AG09309 (cell line): ENCODE measurements at regions not wholly inside any gene's neighbourhood (a gene's known extent, or its start where the extent isn't known, plus 50 kb on each side); places are given as distances from the start of the nearest gene placed in this dataset.

Experiments used
- DNase-seq: peaks from one replicate; pipeline ENCODE4 v3.0.0-alpha.2; 2010; ENCODE audit warnings: low read depth
- H3K4me3 ChIP-seq: 2 replicates; pipeline ENCODE4 v1.5.1; 2011; ENCODE audit warnings: mild to moderate bottlenecking, low read depth, low read length, moderate library complexity; ENCODE audit not compliant: control insufficient read depth
- CTCF ChIP-seq: IDR thresholded peaks from 2 replicates; pipeline ENCODE4 v1.5.1; 2011; ENCODE audit warnings: mild to moderate bottlenecking, low read depth, low read length, inconsistent platforms; ENCODE audit not compliant: insufficient read depth, control insufficient read depth; ENCODE audit errors: missing control alignments

GRCh38 chr15:93866948-93867347 is 364.4 kb upstream of the MCTP2 start:
- no peak for DNase-seq
- no peak for TF ChIP-seq CTCF
- H3K4me3 ChIP-seq = no peak overlapping the region

GRCh38 chr15:93866476-93866875 is 364.9 kb upstream of the MCTP2 start:
- TF ChIP-seq CTCF = no peak
- no peak overlapping the region for H3K4me3 ChIP-seq
- no peak for DNase-seq

- H3K4me3 ChIP-seq = no peak overlapping the region
- no peak for DNase-seq
- TF ChIP-seq CTCF = no peak
Observed at GRCh38 chr15:93865586-93865985, 365.8 kb upstream of the MCTP2 start.

- DNase-seq = no peak
- no peak overlapping the region for H3K4me3 ChIP-seq
- TF ChIP-seq CTCF = no peak
Observed at GRCh38 chr15:93862791-93863190, 368.6 kb upstream of the MCTP2 start.

- DNase-seq = no peak
- TF ChIP-seq CTCF = no peak
- H3K4me3 ChIP-seq = no peak overlapping the region
Observed at GRCh38 chr15:93861956-93862741, 369.2 kb upstream of the MCTP2 start.

- H3K4me3 ChIP-seq = no peak overlapping the region
- no peak for TF ChIP-seq CTCF
- no peak for DNase-seq
Observed at GRCh38 chr15:93861413-93861812, 369.9 kb upstream of the MCTP2 start.
